HG03460 (cell line): ENCODE measurements at regions not wholly inside any gene's neighbourhood (a gene's known extent, or its start where the extent isn't known, plus 50 kb on each side); places are given as distances from the start of the nearest gene placed in this dataset.
"Not testable (repeated sequence)": the region's sequence is repeated elsewhere in the genome, so short reads cannot be mapped to it uniquely, and the experiment has no call there.

Source experiments
- ATAC-seq: cut with Tn5 transposase; IDR thresholded peaks from one replicate; pipeline ENCODE4 v1.9.1; 2021; ENCODE audit not compliant: unreplicated experiment

DNA sequence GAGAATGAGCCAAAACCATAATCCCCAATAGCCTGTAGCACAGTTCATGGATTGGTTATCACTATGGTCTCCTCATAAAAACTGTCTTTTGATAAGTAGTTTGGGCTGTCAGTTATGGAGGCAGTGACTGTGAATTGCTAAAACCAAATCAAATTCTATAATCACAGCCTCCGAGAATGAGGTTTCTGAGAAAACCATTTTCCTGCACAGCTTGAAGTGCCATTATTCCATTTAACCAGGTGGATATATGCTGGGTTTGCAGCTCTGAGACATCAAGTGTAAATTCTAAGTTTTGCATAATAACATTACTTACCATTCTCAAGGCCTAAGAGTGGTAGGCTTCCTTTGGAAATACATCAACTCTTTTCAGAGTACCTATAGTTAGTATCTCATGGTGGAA lies 485.4 kb downstream of the FRK start:
- ATAC-seq = no peak

DNA sequence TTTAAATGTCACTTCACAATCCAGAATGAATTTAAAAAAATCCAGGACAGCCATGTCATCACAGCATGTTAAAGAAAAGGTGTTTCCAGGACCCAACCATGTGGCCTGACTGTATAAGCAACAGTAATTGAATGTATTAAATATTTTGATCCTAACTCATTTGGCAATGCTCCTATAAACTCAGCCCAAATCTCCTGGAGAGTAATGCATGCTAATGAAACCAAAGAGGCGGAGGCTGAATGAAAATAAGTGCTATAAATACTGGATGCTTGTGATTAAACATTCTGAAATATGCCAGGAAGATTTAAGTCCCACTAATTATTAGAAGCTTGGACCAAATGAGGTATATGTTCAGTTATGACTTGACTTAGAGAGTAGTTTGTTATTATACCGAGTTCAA lies 486.8 kb downstream of the FRK start:
- no peak for ATAC-seq

DNA sequence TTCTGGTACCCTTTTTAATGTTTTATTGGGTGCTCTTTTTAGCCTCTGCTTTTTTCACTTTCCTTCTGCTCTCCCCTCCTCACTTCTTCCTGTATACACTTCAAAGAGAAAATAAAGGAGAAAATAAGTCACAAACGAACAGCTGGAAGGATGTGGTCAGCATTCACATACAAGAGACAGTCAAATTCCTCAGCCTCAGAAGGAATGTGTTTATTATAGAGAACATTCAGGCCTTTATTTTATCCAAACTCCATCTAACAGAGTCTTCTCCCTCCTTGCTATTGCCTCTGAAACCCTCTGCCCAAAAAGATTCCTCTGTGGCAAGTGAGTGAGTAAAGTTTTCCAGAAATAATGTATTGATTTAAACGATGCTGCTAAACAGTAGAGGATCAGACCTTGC lies 490.4 kb downstream of the FRK start:
- no peak for ATAC-seq

DNA sequence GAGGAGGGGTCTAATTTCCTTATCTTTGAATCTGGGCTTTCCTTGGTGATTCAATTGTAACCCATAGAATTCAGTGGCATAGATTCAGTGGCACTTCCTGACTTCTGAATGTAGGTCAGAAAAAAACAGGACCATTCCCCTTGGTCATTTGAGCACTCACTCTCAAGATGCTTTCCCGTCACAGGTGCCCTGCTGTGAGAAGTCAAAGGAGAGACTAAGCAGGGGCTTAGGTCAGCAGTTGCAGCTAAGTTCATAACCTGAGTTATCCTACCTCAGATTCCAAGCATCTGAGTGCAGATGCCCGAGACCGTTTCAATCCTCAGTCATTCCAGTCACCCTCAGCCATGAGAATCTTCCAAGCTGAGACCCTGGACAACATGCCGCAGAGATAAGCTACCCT lies 506.6 kb downstream of the FRK start:
- ATAC-seq = no peak

DNA sequence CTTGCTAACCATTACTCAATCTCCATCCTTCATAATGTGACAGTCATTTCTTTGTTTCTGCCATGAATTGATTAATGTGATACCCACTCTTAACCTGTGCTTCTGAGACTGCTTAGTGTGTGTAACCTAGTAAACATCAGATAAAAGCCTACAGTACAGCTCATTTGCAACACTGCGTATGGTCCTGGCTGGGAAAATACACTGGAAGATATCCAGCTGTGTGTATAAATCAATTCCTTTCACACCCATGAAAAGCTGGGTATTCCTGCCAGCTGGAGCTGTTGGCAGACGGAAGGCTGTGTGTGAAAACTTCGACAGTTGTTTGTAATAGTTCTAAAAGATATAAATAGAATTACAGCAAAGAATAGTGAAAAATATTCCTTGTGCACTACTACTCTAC lies 509.2 kb downstream of the FRK start:
- ATAC-seq = no peak

DNA sequence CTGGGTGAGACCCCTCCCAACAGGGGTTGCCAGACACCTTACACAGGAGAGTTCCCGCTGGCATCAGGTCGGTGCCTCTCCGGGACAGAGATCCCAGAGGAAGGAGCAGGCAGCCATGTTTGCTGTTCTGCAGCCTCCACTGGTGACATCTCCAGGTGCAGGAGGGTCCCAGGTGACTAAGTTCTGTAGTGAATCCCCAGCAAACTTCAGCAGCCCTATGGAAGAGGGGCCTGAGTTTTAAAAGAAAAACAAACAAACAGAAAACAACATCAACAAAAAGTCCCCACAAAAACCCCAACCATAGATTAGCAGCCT lies 515.1 kb downstream of the FRK start:
- ATAC-seq = no peak

DNA sequence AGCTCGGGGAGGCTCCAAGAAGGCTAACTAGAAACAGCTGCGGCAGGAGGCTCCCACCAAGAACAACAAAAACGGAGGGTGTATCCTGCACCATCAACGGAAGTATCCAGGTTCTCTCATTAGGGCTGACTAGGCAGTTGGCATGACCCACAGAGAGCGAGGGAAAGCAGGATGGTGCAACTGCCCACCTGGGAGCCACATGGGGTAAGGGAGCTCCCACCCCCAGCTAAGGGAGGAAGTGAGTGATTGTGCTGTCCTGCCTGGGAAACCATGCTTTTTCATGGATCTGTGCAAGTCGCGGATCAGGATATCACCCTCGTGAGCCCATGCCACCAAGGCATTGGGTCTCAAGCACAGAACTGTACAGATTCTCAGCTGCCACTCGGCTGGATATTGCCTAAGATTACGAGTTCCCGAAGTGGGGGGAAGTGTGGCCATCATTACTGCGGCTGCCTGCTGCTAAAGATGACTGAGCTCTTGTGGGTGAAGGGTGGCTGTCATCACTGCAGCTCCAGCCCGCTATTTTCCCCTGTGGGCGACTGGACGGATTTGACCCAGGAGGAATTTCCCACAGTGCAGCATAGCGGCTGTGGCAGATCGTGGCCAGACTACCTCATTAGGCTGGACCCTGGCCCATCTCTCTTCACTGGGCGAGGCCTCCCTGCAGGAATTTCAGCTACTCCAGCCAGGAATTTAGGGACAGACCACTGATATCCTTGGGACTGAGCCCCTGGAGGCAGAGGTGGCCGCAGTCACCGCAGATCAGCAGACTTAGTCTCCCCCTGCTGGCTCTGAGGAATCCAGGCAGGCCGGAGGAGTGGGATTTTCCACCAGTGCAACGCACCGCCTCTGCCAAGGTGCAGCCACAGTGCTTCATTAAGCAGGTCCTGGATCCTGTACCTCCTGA lies 515.7 kb downstream of the FRK start:
- ATAC-seq = no peak

DNA sequence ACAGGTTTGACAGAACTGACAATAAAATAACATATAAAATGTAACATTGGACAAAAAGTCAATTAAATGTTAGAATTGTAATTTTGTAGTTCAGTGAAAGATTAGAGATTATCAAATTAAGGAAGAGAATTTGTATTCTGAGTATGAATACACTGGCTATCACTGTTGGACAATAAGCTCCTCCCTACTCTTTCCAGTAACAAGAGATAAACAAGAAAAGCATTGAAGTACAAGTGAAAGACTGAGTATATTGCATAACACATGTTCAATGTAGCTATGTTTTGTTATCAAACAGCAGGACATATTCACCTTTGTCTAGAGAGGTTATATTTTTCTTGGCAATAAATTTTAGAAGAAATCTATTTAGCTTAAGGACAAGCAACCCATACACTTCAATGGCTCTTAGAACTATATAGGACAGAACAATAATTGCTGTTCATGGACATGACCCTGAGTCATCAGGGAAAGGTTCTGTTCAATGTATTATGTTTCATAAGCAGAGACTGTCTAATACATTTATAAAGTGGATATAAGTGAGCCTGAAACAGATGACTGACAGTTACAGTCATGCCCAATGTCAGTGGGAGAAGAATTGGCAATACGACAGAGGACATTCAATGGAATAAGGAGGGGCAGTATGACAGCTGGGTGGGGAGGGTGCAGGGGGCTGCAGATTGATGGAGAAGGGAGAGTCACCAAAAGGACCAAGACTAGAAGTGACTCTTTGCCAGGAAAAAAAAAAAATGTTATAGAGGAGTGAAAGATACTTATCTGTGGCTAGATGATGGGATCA lies 520.4 kb downstream of the FRK start:
- ATAC-seq = no peak

DNA sequence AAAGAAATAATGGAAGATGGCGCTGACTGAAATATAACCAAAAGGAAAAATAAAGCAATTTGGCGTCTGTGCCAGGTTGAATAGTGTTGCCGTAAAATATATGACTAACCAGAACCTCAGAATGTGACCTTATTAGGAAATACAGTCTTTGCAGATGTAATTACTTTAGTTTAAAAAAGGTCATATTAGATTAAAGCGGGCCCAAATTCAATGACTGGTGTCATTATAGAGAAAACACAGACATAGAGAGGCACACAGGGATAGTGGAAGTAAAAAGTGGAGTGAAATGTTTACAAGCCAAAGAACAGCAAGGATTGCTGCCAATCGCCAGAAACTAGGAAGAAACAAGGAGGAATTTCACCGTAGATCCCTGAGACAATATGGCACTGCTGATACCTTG lies 521.2 kb downstream of the FRK start:
- no peak for ATAC-seq

DNA sequence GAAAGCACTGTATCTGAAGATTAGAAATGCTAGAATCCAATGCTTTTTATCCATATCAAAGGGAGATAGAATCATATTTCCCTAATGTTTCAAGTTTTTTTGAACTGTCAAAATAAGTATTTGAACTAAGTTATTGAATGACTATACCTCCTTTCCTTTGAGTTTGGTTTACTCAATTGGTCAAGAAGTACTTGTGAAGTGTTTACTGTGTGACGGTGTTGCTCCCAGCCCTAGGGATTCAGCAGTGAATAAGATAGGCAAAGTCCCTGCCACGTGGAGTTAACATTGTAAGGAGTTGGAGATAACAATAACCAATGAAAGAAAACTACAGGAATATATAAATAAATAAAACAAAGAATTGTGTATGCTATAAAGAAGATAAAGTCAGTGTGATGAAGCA lies 535.9 kb downstream of the FRK start:
- no peak for ATAC-seq

DNA sequence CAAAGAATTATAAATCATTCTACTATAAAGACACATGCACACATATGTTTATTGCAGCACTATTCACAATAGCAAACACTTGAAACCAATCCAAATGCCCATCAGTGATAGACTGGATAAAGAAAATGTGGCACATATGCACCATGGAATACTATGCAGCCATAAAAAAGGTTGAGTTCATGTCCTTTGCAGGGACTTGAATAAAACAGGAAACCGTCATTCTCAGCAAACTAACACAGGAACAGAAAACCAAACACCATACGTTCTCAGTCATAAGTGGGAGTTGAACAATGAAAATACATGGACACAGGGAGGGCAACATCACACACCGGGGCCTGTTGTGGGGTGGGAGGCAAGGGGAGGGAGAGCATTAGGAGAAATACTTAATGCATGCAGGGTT lies 538.9 kb downstream of the FRK start:
- not testable (repeated sequence) for ATAC-seq

DNA sequence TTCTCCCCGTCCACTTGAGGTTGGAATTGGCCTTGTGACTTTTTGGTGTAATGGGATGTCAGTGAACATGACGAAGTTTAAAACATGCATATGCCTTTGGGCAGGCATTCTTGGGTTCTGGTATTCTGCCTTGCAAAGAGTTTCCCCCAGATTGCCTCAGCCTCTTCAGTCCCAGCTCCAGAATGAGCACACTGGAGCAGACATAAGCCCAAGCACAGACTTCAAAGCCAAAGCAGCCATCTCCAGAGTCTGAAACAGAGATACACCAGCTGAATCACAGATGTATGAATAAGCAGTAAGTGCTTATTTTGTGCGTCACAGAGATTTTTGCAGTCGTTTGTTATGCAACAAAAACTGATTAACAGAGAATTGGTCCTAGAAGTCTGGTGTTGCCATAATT lies 546.0 kb downstream of the FRK start:
- no peak for ATAC-seq

DNA sequence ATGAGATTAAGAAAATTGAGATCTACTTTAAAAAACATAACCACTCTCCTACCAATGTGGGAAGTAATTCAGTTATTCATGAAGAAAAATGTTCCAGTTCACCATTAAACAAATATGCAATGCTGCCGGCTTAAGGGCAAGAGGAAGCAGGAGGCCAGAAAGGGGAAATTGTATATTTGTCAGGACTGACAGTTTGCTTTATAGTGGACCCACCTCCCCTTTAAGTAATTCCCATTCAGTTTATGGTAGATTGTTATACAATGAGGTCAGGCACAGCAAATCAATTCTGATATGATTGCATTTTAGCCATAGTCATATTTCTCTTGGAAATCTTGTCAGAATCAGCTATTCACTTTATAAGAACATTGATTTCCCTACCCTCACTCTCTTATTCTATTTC lies 547.8 kb downstream of the FRK start:
- ATAC-seq = no peak

DNA sequence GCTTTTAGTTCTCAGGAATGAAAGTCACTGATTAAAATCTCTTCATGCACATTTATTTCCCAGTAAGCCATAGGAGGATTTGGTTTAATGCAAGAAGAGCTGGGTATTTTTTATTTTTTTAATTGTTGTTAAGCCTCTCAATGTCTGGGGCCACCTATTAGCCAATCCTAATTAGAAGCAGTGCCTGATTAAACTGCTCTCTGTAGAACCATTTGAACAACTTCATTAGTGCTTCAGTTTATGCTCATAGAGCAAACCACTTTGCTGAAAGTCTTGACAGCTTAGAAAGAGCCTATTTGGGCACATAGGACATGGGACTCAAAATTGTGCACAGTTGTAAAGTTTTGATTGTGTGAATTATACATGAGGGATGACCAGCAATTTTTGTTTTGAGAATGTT lies 548.9 kb downstream of the FRK start:
- no peak for ATAC-seq

DNA sequence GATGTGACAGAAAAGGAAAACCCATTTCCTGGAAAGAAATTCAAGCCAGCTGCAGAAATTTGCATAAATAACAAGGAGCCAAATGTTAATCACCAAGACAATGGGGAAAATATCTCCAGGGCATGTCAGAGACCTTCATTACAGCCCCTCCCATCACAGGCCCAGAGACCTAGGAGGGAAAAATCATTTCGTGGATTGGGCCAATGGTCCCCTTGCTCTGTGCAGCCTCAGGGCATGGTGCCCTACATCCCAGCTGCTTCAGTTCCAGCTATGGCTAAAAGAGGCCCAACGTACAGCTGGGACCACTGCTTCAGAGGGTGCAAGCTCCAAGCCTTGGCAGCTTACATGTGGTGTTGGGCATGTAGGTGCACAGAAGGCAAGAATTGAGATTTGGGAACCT lies 558.3 kb downstream of the FRK start:
- ATAC-seq = not testable (repeated sequence)

DNA sequence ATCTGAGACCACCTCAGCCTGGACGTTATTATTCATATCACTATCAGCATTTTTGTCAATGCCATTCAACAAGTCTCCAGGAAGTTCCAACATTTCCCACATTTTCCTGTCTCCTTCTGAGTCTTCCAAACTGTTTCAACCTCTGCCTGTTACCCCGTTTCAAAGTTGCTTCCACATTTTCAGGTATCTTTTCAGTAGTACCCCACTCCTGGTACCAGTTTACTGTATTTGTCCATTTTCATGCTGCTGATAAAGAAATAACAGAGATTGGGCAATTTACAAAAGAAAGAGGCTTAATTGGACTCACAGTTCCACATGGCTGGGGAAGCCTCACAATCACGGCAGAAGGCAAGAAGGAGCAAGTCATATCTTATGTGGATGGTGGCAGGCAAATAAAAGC lies 565.5 kb downstream of the FRK start:
- ATAC-seq = no peak

DNA sequence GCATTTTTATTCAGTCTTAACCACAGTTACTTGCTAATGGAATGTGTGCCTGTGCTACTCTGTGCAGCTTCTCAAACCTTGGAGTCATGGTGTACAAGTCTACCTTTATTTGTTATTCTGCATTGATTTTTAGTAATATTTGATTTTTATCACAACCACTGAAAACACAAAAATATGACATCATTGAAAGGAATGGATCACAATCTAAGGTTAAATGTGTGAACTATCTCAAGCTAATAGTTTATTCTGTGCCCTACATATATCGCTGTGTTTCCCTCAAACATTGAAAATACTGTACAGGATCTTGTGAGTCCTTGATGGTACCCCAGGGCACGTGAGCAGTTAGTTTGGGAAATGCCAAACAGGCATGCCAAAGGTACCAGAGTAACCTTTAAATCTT lies 573.4 kb downstream of the FRK start:
- ATAC-seq = no peak

DNA sequence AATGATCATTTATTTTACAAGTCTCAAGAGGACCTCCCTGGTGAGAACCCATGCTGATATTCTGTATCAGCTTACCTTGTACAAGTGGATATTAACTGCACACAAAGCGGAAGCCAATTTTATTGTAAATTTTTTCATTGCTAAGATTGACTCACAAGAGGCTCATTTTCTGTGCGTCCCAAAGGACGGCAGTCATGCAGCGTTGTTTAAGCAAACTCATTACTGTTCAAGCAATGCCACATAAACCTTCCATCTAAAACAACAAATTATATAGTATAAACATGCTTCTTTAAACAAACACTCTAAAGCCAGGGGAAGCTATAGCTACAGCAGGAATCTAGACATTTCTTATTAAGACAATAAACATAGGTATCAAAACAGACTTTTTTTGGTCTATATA lies 575.3 kb downstream of the FRK start:
- ATAC-seq = no peak

DNA sequence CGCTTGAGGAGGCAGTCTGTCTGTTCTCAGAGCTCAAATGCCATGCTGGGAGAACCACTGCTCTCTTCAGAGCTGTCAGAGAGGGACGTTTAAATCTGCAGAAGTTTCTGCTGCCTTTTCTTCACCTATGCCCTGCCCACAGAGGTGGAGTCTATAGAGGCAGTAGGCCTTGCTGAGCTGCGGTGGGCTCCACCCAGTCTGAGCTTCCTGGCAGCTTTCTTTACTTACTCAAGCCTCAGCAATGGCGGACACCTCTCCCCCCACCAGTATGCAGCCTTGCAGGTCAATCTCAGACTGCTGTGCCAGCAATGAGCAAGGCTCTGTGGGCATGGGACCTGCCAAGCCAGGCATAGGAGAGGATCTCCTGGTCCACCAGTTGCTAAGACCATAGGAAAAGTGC lies 580.1 kb downstream of the FRK start:
- not testable (repeated sequence) for ATAC-seq

DNA sequence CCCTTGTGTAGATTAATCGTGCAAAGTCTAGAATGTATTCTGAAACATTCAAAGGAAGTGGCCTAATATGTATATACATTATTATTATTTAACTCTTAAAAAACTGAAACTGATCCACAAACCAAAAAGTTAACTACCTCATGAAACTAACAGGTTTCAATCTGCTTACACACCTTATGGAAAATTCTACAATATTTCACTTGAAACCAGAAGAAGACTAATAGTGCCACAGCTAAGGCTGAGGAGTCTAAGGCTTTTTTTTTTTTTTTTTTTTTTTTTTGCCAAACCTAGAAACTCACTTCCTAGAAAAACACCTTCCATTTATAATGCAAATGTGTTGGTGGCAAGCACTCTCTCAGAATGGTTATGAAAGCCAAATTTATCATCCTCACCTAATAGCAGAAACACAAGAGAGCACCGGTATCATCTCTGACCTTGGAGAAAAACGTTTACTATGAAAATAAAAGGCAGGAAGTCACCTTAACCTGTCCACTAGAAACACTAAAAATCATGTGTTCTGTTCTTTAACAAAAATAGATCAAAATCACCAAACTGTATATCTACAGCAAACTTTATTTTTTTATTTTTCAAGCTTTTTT lies 586.1 kb downstream of the FRK start:
- ATAC-seq = no peak

DNA sequence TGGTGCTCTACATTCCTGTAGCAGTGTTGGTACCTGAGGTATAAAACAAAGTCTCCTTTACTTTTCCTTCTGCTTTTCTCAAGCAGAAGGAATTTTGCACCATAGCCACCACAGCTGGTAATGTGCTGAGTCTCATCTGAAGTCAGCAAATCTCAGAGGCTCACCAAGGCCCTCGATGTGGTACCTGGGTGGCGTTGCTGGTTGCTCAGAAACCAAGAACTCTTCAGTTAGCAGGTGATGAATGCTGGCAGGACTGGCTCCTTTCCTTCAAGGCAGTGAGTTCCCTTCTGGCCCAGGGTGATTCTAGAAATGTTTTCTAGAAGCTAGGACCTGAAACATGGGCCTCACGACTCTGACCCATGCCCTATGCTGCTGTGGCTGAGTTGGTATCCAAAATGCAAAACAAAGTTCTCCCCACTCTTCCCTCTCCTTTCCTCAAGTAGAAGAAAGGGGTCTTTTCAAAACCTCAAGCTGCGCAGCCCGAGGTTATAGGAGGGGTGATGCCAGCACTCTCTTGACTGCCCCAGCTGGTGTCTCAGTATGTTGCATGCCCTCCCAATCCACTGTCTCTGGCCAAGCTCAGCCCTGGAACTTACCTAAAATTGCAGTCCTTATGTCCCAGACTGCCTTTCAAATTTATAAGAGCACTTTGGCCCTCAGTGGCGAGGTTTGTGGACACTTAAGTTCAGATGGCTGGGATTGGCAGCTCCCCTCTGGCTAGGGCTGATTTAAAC lies 592.3 kb downstream of the FRK start:
- ATAC-seq = no peak
